ENCODE measurements at regions not wholly inside any gene's neighbourhood (a gene's known extent, or its start where the extent isn't known, plus 50 kb on each side); places are given as distances from the start of the nearest gene placed in this dataset.
A peak's percentile ranks its signal among the peaks of the same experiment; 100 is the strongest.

DNA sequence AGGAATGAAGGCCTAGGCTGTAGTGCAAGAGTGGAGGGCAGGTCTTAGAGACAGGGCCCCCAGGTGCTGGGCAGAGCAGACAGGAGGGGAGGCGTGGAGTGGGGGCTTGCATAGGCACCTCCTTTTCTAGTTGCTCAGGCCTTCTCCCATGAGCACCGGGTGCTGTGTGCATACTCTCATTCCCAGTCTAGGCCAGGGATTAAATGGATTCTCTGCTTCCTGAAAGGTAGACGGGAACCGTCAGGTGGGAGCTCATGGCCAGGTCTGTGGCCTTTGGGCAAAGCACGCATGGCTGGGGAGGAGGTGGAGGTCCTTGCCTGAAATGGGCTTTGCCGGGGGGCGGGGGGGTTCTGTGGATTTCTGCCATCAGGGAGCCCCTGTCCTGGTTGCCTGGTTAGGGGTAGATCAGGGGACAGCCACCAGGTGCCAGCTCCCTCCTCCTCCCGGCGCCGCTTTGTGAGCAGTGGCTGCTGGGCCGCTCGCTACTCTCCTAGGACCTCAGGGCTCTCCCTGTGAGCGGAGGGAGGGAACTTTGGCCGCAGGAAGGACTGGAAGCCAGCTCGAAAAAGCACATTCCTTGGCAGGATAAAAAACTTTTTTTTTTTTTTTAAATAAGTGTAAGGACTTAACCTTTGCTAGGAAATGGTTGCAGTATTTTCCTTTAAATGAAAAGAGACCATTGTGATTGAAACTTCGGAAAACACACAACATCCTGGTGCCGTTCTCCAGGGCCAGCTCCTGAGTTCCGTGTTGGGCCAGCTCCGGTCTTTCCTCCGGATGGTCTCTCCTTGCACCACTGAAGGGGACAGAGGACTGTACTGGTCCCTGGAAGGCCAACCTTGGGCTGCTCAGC lies 82.8 kb upstream of the HAAO start:
- no peak for DNase-seq (ENCODE audit: low read depth in 3 of 3)

DNA sequence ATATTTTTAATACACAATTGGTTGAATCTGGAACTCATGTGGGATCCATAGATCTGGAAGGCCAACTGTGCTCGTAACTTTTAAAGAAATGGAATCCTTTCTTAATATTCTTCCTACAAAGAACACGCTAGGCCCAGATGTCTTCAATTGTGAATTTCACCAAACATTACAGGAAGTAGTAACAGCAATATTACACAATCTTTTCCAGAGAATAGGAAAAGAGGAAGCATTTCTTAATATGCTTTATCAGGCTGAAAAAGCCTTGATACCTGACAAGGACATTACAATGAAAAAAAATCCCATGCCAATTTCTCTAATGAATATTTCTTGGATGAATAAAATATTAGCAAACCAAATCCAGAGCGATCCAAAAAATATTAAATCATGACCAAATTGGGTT lies 80.3 kb upstream of the HAAO start:
- no peak for DNase-seq (ENCODE audit: low read depth in 3 of 3)

DNA sequence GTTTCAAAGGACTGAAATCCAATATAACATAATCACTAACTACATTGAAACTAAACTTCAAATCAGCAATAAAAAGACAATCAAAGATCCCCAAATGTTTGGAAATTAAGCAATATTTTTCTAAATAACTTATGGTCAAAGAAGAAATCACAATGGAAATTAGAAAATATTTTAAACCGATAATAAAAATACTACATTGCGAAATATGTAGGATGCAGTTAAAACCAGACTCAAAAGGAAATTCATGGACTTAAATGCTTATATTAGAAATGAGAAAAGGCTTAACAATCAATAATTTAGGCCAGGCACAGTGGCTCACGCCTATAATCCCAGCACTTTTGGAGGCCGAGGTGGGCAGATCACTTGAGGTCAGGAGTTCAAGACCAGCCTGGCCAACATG lies 79.0 kb upstream of the HAAO start:
- DNase-seq (ENCODE audit: low read depth in 3 of 3) = no peak

DNA sequence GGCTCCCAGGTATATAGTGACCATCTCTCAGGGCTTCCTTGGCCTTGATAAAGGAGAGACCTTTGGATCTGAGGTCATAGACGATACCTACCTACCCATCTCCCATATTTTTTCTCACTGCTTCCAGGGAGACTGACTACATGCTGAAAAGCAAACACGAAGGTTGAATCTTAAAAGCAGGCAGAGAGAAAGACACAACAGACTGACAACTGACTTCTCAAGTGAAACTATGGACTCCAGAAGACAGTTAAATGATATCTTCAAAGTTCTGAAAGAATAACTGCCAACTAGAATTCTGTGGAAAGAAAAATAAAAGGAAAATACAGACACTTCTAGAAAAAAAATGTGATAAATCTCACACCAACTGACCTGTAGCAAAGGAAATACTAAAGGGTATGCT lies 76.5 kb upstream of the HAAO start:
- DNase-seq (ENCODE audit: low read depth in 3 of 3) = no peak

DNA sequence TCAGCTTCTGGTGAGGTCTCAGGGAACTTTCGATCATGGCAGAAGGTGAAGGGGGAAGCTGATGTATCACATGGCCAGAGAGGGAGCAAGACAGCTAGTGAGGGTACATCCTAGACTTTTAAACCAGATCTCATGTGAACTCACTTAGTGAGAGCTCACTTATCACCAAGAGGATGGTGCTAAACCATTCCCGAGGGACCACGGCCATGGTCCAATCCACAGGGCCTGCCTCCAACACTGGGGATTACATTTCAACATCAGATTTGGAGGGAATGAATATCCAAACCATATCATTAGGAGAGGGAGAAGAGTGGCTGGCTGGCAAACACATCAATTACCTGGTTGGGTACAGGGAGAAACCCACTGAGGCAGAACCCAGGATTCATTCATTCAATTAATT lies 75.7 kb upstream of the HAAO start:
- no peak for DNase-seq (ENCODE audit: low read depth in 3 of 3)

DNA sequence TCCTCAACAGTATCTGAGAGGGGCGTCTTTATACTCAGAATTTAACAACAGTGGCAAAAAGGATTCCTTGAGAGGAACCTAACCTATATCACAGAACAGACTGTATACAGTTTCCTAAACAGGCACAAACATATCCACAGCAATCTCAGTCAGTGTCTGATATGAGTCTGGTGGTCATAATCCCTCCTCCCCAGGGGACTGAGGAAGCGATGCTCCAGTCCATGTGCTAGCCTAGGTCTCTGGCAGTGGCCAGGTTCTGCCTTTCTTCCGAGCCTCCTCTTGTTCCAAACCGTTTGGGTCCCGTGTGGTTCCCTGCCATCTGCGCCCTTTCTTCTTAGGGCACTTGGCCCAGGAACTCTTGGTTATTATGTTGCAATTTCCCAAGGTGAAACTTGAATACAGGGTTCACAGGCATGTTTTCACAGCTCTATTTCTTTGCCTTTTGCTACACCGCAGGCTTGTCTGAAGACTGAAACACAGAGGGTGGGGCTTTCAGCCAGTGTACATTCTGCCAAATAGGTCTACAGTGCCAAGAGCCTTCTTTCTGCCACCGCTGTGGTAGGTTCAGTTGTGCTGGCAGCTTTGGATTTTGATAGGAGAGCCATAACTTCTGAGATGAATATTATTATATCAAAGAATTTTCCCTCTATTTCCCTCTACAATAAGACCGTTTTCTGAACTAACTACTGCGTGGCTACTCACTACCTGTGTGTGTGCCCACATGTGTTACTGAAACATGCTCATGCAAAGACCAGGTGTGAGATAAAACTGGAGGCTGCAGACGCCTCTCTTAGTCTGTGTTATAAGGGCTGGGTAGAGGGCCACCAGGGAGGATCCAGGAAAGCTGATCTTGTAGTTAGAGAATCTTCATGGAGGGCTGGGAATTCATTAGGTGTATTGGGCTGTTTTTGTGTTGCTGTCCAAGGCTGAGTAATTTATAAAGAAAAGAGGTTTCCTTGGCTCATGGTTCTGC lies 75.0 kb upstream of the HAAO start:
- no peak for DNase-seq (ENCODE audit: low read depth in 3 of 3)

DNA sequence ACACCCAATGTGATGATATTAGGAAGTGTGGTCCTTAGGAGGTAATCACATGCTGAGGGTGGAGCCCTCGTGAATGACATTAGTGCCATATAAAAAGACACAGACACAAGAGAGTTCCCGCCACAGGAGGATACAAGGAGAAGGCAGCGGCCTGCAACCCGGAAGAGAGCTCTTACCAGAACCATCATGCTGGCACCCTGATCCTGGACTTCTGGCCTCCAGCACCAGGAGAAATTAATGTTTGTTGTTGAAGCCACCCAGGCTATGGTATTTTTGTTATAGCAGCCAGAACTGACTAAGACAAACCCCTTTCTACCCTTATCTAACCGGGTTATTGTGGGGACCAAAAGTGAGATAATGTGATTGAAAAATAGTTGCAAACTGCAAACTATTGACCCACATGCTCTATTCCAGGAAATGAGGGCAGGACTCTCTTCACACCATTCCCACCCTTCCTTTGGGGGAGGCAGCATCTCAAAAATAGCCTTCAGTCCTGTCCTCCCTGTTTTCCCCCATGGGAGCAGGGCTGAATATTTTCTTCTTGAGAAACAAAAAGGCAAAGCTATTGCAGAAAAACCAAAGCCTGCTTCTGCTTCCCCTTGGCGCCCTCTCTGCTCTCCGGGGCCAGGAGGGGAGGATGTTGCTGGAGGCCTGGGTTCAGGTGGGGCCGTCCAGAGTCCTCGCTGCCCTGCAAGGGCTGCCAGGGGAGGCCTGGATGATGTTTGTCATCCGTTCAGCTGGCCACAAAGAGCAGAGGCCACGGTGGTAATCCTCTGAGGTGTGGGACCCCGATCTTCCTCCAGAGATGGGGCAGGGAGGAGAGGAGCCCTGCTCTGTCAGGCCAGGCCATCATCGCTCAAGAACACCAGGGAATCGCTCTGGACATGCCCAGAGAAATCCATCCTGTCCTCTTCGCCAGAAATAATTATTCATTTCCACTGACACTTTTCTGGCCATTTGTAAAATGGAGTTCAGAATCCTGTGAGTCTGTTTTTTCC lies 73.8 kb upstream of the HAAO start:
- DNase-seq (ENCODE audit: low read depth in 3 of 3) = no peak

DNA sequence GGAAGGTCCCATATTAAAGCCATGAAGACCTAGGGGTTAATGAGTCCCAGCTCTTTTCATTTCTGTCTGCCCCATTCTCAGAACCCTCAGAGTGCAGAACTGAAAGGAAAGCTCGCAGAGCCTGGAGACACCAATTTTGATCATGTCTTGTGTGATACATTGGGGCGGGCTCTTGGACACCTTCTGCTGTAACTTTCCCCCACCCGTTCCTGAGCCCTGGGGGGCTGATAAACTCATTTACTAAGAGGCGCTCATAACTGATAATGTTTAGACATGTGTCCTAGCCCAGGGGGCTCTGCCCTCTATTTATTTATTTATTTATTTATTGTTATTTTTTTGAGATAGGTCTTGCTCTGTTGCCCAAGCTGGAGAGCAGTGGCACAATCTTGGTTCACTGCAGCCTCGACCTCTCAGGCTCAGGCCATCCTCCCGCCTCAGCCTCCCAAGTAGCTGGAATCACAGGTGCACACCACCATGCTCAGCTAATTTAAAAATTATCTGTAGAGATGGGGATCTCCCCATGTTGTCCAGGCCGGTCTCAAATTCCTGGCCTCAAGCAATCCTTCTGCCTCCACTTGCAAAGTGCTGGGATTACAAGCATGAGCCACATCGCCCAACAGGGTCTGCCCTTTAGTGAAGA lies 72.4 kb upstream of the HAAO start:
- DNase-seq (ENCODE audit: low read depth in 3 of 3) = no peak

DNA sequence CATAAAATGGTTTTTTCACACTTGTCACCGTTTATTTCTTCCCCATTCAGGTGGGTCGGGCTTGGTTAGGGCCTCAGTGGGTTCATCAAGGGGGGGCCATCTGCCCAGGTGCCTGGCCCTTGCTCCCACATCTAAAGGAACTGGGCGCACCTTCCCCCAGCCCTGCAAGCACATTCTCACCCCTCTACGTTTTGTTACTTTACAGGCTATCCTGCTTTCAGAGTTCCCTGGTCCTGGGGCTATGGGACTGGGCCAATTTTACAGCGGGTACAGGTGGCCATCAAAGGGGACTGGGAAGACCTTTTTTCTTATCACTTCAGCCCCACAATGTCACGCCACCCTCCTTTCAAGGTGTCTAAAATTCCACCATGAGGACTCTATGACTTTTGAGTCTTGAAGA lies 71.8 kb upstream of the HAAO start:
- no peak for DNase-seq (ENCODE audit: low read depth in 3 of 3)

DNA sequence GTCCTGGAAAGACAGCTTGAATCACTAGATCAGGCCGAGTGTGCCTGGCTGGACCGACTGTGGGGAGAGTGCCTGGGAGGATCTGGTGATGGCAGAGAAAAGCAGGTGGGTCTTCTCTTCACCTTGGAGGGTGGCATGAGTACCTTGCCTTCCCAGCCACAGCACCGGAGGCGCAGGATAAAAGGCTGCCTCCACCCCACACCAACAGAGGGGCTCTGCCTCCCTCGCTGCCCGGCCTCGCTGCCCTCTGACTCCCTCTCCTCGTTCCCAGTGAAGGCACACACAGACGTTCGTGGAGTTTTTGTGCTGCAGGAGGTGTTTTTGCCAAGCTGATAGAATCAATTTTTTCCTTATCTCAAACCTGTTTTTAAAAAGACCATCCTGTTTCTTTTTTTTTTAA lies 71.4 kb upstream of the HAAO start:
- no peak for DNase-seq (ENCODE audit: low read depth in 3 of 3)

DNA sequence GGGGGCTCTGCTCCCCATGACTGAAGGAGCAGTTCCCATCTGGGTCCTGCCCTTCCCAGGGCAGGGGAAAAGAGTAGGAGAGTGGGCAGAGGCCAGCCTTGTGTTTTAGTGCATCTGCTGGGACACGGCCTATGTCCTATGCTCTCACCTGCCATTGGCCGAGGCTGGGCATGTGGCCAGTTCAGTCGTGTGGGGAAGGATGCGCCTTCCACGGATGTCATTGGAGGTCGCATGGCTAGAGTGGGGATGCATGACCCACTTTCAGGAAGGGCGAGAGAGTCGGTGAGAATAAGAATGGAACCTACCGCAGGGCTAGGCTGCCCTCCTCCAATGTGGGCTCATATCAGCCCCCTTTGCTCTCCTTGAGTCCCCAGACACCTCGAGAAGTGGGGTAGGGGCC lies 70.9 kb upstream of the HAAO start:
- DNase-seq (ENCODE audit: low read depth in 3 of 3) = no peak

DNA sequence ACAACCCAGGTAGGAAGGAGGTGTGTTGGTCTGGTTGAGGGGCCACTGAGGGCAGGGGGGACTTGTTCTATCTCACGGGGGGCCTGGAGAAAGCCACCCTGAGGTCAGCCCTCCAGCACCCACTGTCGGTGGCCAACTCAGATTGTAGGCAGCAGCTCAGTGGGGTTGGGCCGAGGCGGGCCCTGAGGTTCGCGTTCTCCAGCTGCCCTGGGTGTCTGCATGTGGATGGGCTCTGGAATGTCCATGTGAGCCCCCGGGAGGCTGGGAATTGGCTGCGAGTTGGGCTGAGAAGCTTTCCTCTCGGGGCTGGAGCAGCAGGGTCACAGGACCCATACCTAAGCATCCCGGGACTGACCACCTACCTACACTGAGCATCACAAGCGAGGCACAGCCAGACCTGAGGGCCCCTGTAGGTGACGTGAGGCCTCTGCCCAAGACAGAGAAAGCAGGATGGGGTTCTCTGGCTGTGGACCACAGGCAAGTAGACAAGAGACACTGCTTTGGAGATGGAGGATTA lies 70.3 kb upstream of the HAAO start:
- DNase-seq (ENCODE audit: low read depth in 3 of 3) = no peak

DNA sequence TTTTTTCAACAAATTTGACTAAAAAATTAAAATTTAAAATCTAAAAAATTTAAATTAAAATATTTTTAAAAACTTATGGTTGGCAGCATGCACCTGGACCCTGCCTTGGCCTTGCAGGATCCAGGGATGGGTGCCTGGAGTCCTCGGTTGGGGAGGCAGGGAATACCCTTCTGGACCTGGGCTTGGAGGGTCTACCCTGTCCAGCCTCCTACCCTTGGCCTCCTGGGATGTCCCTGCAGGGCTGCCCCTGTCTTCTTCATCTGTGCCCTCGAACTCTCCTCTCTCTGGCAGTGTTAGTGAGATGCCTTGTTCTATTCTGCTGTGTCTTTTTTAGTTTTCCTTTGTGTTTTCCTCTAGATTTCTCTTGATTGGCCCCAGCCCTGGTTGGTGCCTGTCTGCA lies 68.9 kb upstream of the HAAO start:
- DNase-seq (ENCODE audit: low read depth in 3 of 3) = no peak

DNA sequence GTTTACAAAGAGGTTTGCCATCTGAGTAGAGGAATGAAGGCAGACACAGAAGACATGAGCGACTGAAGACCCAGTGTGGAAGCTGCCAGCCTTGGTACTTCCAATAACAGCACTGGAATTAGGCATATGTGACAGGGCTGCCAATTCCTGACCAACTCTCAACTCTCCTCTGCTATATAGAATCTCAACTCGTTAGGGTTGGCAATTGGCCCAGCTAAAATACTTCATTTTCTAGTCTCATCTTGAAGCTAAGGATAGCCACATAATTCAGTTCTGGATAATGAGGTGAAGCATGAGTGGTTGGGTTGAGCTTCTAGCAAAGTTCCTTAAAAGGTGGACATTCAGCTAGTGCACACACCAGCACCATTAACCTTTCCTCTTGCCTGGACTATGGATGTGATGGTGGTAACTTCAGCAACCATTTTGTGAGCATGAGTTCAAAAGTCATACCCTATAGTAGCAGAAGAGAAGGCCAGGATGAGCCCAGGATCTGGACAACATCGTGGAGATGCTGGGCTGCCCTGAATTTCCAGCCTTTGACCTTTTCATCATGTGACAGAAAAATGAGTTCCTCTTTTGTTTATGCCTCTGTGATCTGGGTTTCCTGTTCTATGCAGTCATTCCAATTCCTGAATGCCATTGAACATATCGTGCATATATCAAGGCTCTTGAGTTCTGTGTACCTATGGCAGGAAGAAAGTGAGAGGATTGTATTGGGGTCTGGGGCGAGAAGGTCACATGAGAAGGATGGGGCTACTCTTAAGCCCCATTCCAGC lies 68.1 kb upstream of the HAAO start:
- no peak for DNase-seq (ENCODE audit: low read depth in 3 of 3)

DNA sequence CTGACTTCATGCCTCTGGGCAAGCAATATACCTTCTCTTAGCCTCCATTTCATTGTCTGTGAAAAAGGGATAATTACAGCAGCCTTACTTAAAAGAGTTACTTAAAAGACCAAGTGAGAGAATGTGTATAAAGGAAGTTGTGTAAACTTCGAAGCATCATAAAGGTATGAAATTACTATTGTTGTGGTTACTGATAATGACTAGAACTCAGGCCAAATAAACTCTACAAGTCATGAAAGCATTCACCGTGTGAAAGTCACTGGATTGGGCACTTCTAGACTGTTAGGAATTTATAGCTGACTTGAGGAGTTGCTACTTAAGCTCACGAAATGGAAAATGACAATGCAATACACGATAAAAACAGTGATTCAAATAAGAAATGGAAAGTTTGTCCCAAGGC lies 67.4 kb upstream of the HAAO start:
- DNase-seq (ENCODE audit: low read depth in 3 of 3) = no peak

DNA sequence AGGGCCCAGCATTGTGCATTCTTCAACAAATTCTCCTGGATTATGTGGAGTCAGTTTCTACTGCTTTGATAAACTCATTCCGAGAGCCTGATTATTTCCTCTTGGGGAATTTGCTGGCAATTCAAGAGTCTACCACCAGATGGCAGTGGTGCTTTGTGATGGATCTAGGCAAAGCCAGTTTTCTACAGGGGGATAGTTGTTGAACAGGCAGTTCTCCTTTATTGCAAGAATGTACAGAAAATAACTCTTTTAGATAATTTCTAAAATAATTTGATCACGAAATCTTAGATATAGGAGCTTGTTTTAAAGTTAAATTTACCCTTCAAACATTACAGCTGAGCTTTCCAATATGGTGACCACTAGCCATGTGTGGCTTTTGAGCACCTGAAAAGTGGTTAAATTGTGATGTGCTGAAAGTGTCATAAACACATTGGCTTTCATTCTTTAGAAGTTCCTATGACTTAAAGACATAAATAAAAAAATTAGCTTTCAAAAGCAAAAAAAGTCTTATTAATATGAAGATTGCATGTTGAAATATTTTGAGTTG lies 66.7 kb upstream of the HAAO start:
- peak; percentile 36 to 72 (median 62) for DNase-seq (ENCODE audit: low read depth in 3 of 3)

DNA sequence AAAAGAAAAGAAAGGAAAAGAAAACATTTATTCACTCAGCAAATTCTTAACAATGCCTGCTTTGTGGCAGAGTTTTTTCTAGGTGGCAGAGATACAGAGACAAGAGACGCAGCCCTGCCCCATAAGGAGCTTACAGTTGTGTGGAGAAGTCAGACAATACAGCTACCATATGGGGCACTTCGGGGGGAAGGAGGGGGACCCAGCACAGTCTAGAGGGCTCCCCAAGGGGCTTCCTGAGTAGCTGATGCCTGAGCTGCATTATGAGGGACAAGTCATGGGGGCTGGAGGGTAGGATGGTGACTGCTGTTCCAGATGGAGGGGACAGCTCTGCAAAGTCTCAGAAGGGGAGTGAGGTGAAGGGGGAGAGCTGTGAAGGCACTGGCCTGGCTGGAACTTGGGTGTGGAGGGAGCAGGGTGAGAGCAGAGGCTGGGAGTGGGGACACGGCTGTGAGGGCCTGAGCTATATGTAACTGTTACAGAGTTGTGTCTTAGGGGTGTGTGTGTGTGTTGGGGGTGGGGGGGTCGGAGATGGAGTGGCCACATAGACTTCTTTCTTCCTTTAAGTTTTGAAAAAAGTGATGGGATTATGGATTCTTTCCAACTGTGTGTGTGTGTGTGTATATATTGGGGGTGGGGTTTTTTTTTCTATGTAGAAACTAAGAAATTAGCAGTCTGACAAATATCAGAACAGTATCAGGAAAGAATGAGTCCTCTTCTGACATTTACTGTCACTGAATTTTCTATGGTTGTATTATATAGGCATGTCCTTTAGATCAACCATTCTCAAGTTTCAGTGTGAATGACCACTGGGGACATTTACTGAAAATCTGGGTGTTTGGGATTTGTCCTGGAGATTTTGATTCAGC lies 66.0 kb upstream of the HAAO start:
- no peak for DNase-seq (ENCODE audit: low read depth in 3 of 3)

DNA sequence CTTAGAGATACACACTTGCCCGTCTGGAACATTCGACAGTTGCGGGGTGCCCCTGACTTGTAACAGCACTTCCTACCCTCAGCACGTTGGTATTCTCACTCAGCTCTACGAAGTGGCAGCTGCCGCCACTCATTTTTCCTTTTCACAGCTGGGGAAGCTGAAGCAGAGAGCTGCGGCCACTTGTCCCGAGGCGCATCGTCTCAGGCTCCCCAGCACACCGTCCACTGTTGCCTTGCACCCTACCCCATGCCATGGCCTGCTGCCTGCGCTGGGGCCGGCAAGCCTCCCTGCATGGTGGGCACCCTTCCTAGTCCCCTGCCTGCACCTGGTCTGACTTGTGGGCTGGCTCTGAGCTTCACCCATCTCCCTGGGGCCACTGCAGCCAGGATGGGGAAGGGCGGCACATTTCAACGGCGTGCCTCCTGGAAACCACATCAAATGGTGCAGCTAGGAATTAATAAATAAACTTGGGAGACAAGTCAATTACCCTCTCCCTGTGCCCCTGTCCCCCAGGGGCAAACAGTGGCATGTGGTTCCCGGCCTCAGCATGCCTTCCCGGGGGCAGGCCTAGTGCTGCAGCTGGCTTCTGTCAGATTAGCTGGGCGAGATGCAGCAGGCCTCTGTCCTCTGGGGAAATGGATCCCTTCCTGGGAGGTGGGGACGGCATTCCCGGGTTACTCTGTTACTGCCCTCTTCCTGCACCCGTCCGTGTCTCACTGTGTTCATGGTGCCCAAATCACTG lies 64.7 kb upstream of the HAAO start:
- no peak for DNase-seq (ENCODE audit: low read depth in 3 of 3)
